Ovary (tissue), 3 donors: ENCODE measurements at regions not wholly inside any gene's neighbourhood (a gene's known extent, or its start where the extent isn't known, plus 50 kb on each side); places are given as distances from the start of the nearest gene placed in this dataset.

Source experiments
- POLR2A ChIP-seq: fragments of 450-650 bp; IDR thresholded peaks from one replicate; pipeline ENCODE4 v1.6.1; 2017; ENCODE audit warnings: antibody characterized with exemption, mild to moderate bottlenecking, moderate library complexity
- TF ChIP-seq, protein P1 (sequence below), 3 donors: fragments of 450-650 bp in 2 of 3; fragments of 200-600 bp in 1 of 3; IDR thresholded peaks; one replicate each; pipeline versions ENCODE4 v1.5.1 to v1.8.0; 2016 to 2022; ENCODE audit warnings: antibody characterized with exemption in 3 of 3, mild to moderate bottlenecking in 1 of 3
- donor health status: DM: no; HTN: no; CAD: no.

DNA sequence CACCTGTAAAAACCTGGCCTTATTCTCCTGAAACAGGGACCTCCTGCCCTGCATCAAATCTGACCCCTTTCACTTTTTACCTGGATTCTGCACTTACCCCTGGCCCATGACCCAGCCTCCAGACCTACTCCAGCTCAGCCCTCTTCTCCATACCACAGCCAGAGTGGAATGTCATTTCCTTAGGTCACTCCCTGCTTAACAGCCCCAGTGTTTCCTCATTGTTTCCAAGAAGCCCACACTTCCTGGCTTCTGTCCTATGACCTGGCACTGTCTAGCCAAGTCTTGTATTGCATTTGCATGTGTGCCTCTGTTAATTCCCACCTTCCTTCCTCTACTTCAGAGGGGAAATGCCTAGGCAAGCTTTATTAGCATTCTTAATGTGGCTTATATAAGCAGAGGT lies 51.4 kb upstream of the TRIB2 start:
- TF ChIP-seq POLR2A, result no peak
- TF ChIP-seq, protein P1, sequence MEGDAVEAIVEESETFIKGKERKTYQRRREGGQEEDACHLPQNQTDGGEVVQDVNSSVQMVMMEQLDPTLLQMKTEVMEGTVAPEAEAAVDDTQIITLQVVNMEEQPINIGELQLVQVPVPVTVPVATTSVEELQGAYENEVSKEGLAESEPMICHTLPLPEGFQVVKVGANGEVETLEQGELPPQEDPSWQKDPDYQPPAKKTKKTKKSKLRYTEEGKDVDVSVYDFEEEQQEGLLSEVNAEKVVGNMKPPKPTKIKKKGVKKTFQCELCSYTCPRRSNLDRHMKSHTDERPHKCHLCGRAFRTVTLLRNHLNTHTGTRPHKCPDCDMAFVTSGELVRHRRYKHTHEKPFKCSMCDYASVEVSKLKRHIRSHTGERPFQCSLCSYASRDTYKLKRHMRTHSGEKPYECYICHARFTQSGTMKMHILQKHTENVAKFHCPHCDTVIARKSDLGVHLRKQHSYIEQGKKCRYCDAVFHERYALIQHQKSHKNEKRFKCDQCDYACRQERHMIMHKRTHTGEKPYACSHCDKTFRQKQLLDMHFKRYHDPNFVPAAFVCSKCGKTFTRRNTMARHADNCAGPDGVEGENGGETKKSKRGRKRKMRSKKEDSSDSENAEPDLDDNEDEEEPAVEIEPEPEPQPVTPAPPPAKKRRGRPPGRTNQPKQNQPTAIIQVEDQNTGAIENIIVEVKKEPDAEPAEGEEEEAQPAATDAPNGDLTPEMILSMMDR (IDR thresholded peaks at IDR 0.05), result no peak
